Ovary (tissue), 3 donors: ENCODE measurements at regions not wholly inside any gene's neighbourhood (a gene's known extent, or its start where the extent isn't known, plus 50 kb on each side); places are given as distances from the start of the nearest gene placed in this dataset.
"Not testable (repeated sequence)": the region's sequence is repeated elsewhere in the genome, so short reads cannot be mapped to it uniquely, and the experiment has no call there.

Experiments used
- POLR2A ChIP-seq: fragments of 450-650 bp; IDR thresholded peaks from one replicate; pipeline ENCODE4 v1.6.1; 2017; ENCODE audit warnings: antibody characterized with exemption, mild to moderate bottlenecking, moderate library complexity
- TF ChIP-seq, protein P1 (sequence below), 3 donors: fragments of 450-650 bp in 2 of 3; fragments of 200-600 bp in 1 of 3; IDR thresholded peaks; one replicate each; pipeline versions ENCODE4 v1.5.1 to v1.8.0; 2016 to 2022; ENCODE audit warnings: antibody characterized with exemption in 3 of 3, mild to moderate bottlenecking in 1 of 3
- donor health status: DM: no; HTN: no; CAD: no.

DNA sequence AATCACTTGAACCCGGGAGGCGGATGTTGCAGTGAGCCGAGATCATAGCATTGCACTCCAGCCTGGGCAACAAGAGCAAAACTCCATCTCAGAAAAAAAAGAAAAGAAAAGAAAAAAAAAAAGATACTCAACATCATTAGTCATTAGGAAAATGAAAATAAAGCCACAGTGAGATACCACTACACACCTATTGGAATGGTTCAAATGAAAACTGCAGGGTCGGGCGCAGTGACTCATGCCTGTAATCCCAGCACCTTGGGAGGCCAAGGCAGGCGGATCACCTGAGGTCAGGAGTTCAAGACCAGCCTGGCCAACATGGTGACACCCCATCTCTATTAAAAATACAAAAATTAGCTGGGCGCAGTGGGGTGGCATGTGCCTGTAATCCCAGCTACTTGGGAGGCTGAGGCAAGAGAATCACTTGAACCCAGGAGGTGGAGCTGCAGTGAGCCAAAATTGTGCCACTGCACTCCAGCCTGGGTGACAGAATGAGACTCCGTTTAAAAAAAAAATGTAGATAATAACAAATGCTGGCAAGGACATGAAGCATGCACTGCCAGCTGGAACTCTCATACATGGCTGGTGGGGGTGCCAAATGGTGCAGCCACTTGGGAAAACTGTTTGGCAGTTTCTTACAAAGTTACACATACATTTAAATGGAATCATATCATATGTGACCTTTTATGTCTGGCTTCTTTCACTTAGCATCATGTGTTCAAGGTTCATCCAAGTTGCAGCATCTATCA, 90.0 kb upstream of the TARDBP start:
- not testable (repeated sequence) for TF ChIP-seq POLR2A
- TF ChIP-seq, protein P1, sequence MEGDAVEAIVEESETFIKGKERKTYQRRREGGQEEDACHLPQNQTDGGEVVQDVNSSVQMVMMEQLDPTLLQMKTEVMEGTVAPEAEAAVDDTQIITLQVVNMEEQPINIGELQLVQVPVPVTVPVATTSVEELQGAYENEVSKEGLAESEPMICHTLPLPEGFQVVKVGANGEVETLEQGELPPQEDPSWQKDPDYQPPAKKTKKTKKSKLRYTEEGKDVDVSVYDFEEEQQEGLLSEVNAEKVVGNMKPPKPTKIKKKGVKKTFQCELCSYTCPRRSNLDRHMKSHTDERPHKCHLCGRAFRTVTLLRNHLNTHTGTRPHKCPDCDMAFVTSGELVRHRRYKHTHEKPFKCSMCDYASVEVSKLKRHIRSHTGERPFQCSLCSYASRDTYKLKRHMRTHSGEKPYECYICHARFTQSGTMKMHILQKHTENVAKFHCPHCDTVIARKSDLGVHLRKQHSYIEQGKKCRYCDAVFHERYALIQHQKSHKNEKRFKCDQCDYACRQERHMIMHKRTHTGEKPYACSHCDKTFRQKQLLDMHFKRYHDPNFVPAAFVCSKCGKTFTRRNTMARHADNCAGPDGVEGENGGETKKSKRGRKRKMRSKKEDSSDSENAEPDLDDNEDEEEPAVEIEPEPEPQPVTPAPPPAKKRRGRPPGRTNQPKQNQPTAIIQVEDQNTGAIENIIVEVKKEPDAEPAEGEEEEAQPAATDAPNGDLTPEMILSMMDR (IDR thresholded peaks at IDR 0.05) = not testable (repeated sequence)
